RWPE1 (cell line): ENCODE measurements at regions not wholly inside any gene's neighbourhood (a gene's known extent, or its start where the extent isn't known, plus 50 kb on each side); places are given as distances from the start of the nearest gene placed in this dataset.

Source experiments
- CTCF ChIA-PET: fragments of 350-600 bp; sonication (Branson Sonifier 250); formaldehyde crosslinking; extraction: SDS; loops from one replicate; lab custom pipeline; 2021; lab: Yijun Ruan, JAX
- POLR2A ChIA-PET: fragments of 400-600 bp; formaldehyde crosslinking; extraction: SDS; loops from one replicate; lab custom pipeline; 2020; ENCODE audit warnings: antibody characterized with exemption; ENCODE audit not compliant: low non-redundant PET; lab: Yijun Ruan, JAX
- DNase-seq: peaks from one replicate; pipeline ENCODE4 v3.0.0; 2012; ENCODE audit warnings: low spot score
- H3K27ac ChIP-seq: fragments of 450-650 bp; 2 replicates; pipeline ENCODE4 v1.5.1; 2017
- TF ChIP-seq, protein P1 (sequence below): fragments of 450-650 bp; conservative IDR thresholded peaks from 2 replicates; pipeline ENCODE4 v1.5.1; 2017; ENCODE audit warnings: low read depth, mild to moderate bottlenecking

GRCh38 chr3:80283783-80284182, 516.0 kb upstream of the ROBO1 start:
- POLR2A ChIA-PET: no interaction called here
- TF ChIP-seq, protein P1, sequence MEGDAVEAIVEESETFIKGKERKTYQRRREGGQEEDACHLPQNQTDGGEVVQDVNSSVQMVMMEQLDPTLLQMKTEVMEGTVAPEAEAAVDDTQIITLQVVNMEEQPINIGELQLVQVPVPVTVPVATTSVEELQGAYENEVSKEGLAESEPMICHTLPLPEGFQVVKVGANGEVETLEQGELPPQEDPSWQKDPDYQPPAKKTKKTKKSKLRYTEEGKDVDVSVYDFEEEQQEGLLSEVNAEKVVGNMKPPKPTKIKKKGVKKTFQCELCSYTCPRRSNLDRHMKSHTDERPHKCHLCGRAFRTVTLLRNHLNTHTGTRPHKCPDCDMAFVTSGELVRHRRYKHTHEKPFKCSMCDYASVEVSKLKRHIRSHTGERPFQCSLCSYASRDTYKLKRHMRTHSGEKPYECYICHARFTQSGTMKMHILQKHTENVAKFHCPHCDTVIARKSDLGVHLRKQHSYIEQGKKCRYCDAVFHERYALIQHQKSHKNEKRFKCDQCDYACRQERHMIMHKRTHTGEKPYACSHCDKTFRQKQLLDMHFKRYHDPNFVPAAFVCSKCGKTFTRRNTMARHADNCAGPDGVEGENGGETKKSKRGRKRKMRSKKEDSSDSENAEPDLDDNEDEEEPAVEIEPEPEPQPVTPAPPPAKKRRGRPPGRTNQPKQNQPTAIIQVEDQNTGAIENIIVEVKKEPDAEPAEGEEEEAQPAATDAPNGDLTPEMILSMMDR: no peak
- H3K27ac ChIP-seq: no peak overlapping the region
- DNase-seq: no peak
- CTCF ChIA-PET: no interaction called here

- no peak for DNase-seq
- ChIA-PET CTCF (interaction anchor here (0.6 kb wide), 1 partner anchor 92 kb away, joined by 4 read pairs; no protein-coding TSS in a partner anchor), POLR2A (no interaction called here)
- TF ChIP-seq, protein P1: no peak
- no peak overlapping the region for H3K27ac ChIP-seq
Observed at GRCh38 chr3:80278056-80278455, 510.3 kb upstream of the ROBO1 start.

- POLR2A ChIA-PET: no interaction called here
- TF ChIP-seq, protein P1: no peak
- DNase-seq: no peak
- CTCF ChIA-PET: no interaction called here
- no peak overlapping the region for H3K27ac ChIP-seq
Observed at GRCh38 chr3:80275120-80275519, 507.3 kb upstream of the ROBO1 start.

DNA sequence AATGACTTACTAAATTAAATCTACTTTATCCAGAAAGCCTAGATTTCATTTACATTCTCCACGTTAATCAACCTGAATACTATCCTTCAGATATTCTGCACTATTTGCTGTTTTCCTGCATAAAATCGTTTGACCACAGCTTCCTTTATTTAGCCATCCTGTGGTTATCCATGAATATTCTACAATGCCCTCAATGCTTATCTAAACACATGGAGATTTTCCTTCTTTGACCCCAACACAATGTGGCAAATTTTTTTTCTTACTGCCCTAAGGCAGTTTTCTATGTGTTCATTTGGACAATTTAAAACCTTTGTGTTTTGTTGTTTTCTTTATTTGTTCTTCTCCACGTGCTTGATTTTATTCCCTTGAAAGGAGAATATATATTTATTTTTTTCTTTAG, 495.5 kb upstream of the ROBO1 start:
- DNase-seq: no peak
- TF ChIP-seq, protein P1: no peak
- POLR2A ChIA-PET: no interaction called here
- CTCF ChIA-PET: no interaction called here
- no peak overlapping the region for H3K27ac ChIP-seq

- TF ChIP-seq, protein P1: no peak
- H3K27ac ChIP-seq: no peak overlapping the region
- ChIA-PET CTCF (no interaction called here), POLR2A (no interaction called here)
- DNase-seq: no peak
Observed at GRCh38 chr3:80261082-80261481, 493.3 kb upstream of the ROBO1 start.

DNA sequence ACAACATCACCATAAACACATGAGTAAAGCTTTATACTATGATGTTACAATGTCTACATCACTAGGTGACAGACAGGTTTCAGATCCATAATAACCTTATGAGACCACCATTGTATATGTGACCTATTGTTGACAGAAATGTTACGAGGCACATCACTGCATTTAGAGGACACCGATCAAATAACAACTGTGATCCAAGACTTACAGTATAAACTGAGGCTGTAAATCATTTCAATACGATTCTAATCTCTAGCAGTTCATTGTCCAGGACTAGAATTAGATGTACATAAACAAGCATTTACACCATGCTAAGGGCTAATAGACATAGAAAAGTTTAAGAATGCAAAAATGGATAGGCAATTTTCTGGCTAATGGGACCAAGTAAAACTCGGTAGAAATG, 491.9 kb upstream of the ROBO1 start:
- CTCF ChIA-PET: no interaction called here
- no peak for DNase-seq
- POLR2A ChIA-PET: no interaction called here
- H3K27ac ChIP-seq: no peak overlapping the region
- TF ChIP-seq, protein P1: no peak

DNA sequence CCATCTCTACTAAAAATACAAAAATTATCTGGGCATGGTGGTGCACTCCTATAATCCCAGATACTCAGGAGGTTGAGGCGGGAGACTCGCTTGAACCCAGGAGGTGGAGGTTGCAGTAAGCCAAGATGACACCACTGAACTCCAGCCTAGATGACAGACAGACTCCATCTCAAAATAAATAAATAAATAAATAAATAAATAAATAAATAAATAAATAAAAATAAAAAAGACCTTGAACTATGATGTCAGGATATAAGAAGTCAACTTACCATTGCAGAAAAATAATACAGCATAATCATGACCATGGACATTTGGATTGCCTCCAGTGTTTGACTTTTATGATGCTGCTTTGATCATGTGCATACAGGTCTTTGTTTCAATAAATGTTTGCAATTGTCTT, 484.3 kb upstream of the ROBO1 start:
- ChIA-PET CTCF (no interaction called here), POLR2A (no interaction called here)

More for the DNA sequence above, 484.3 kb upstream of the ROBO1 start:
- TF ChIP-seq, protein P1: no peak
- DNase-seq: no peak
- no peak overlapping the region for H3K27ac ChIP-seq
